ENCODE measurements at regions not wholly inside any gene's neighbourhood (a gene's known extent, or its start where the extent isn't known, plus 50 kb on each side); places are given as distances from the start of the nearest gene placed in this dataset.

GRCh38 chr16:79673635-79674034 is 73.1 kb upstream of the MAF start:
- DNase-seq: no peak

- DNase-seq: no peak
These were observed 72.0 kb upstream of the MAF start for GRCh38 chr16:79672524-79672923.

GRCh38 chr16:79668502-79668901 is 68.0 kb upstream of the MAF start:
- no peak for DNase-seq

GRCh38 chr16:79665970-79666369 is 65.4 kb upstream of the MAF start:
- no peak for DNase-seq

- DNase-seq: no peak
These were observed 63.9 kb upstream of the MAF start for GRCh38 chr16:79664407-79664806.

- DNase-seq: no peak
These were observed 62.3 kb upstream of the MAF start for GRCh38 chr16:79662669-79663313.

GRCh38 chr16:79662122-79662521 is 61.6 kb upstream of the MAF start:
- DNase-seq: no peak

- no peak for DNase-seq
These were observed 61.0 kb upstream of the MAF start for GRCh38 chr16:79661578-79661977.

GRCh38 chr16:79659344-79659743 is 58.8 kb upstream of the MAF start:
- DNase-seq: no peak

- no peak for DNase-seq
These were observed 57.9 kb upstream of the MAF start for GRCh38 chr16:79658301-79659033.

- no peak for DNase-seq
These were observed 56.1 kb upstream of the MAF start for GRCh38 chr16:79656553-79657115.

GRCh38 chr16:79653373-79653891 is 52.9 kb upstream of the MAF start:
- DNase-seq: no peak

- no peak for DNase-seq
These were observed 50.8 kb upstream of the MAF start for GRCh38 chr16:79651363-79651762.

All from stimulated activated naive CD4-positive, alpha-beta T cell treated with Interleukin-2 at 50 U/mL for 16 hours (primary cell).